ENCODE measurements at regions not wholly inside any gene's neighbourhood (a gene's known extent, or its start where the extent isn't known, plus 50 kb on each side); places are given as distances from the start of the nearest gene placed in this dataset.

DNA sequence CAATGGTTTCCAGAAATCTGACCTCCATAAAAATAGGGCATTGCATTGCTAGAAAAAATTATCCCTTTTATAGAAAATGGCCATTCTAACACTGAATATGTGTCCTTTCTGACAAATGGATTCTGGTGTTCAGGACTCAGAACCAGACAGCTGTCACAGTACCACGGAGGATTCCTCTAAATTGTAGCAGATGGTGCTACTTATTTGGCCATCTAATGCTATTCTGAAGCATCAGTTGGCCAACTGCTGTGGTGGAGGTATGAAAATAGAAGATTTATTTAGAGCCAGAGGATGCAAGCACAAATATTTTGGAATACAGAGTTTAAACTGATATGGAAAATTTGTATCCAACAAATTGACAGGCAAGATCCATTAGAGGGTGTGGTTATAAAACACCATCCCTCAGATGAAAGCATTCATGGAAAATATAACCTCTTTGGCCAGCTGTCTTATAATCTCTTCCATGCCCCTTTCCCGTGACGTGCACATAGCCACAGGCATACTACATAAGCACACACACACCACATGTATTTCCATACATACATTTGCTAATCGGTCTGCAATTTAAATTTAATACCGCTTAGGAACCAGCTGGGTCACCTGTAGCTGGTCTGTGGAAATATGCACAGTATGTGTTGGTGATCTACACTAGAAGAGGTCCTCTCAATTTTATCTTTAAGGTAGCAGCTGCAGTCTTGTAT is 302.7 kb upstream of the KCNMB2 start:
- no peak for TF ChIP-seq CTCF (IDR thresholded peaks at IDR 0.05; ENCODE audit: insufficient read depth, low read length, missing control alignments)
- no peak overlapping the region for H3K4me3 ChIP-seq (ENCODE audit: low read depth, low read length)
- ChIA-PET POLR2A (no interaction called here), CTCF (no interaction called here)
- no peak for DNase-seq (ENCODE audit: low read depth, low spot score)

- CTCF ChIA-PET: interaction anchor here (1.5 kb wide), 1 partner anchor 12 kb away, joined by 3 read pairs; no protein-coding TSS in a partner anchor
- POLR2A ChIA-PET: no interaction called here
These were observed 299.5 kb upstream of the KCNMB2 start for GRCh38 chr3:178236555-178237277.

GRCh38 chr3:178238179-178238578 is 298.1 kb upstream of the KCNMB2 start:
- ChIA-PET CTCF (no interaction called here), POLR2A (no interaction called here)
- DNase-seq (ENCODE audit: low read depth, low spot score): no peak
- no peak overlapping the region for H3K4me3 ChIP-seq (ENCODE audit: low read depth, low read length)
- TF ChIP-seq CTCF (IDR thresholded peaks at IDR 0.05; ENCODE audit: insufficient read depth, low read length, missing control alignments): no peak

More at GRCh38 chr3:178236555-178237277, 299.5 kb upstream of the KCNMB2 start:
- no peak for TF ChIP-seq CTCF (IDR thresholded peaks at IDR 0.05; ENCODE audit: insufficient read depth, low read length, missing control alignments)
- DNase-seq (ENCODE audit: low read depth, low spot score): peak; percentile 61
- no peak overlapping the region for H3K4me3 ChIP-seq (ENCODE audit: low read depth, low read length)

GRCh38 chr3:178244733-178245709 is 291.2 kb upstream of the KCNMB2 start:
- no peak for DNase-seq (ENCODE audit: low read depth, low spot score)
- no peak for TF ChIP-seq CTCF (IDR thresholded peaks at IDR 0.05; ENCODE audit: insufficient read depth, low read length, missing control alignments)
- CTCF ChIA-PET: no interaction called here
- POLR2A ChIA-PET: interaction anchor here (0.5 kb wide), 1 partner anchor 8 kb away, joined by 3 read pairs; no protein-coding TSS in a partner anchor
- no peak overlapping the region for H3K4me3 ChIP-seq (ENCODE audit: low read depth, low read length)

- TF ChIP-seq CTCF (IDR thresholded peaks at IDR 0.05; ENCODE audit: insufficient read depth, low read length, missing control alignments): no peak
- DNase-seq (ENCODE audit: low read depth, low spot score): no peak
- no peak overlapping the region for H3K4me3 ChIP-seq (ENCODE audit: low read depth, low read length)
- POLR2A ChIA-PET: interaction anchor here (0.5 kb wide), 1 partner anchor 9 kb away, joined by 3 read pairs; no protein-coding TSS in a partner anchor
- CTCF ChIA-PET: no interaction called here
These were observed 290.2 kb upstream of the KCNMB2 start for GRCh38 chr3:178246004-178246403.

Measured in AG04449 (cell line).